NCI-H1694 (cell line): ENCODE measurements at regions not wholly inside any gene's neighbourhood (a gene's known extent, or its start where the extent isn't known, plus 50 kb on each side); places are given as distances from the start of the nearest gene placed in this dataset.
"Not testable (repeated sequence)": the region's sequence is repeated elsewhere in the genome, so short reads cannot be mapped to it uniquely, and the experiment has no call there.

Experiments
- DNase-seq: peaks from one replicate; lab custom pipeline; 2025; lab: John Stamatoyannopoulos, UW

- DNase-seq = no peak
Observed at GRCh38 chr17:70323269-70323668, 153.9 kb downstream of the KCNJ2 start.

DNA sequence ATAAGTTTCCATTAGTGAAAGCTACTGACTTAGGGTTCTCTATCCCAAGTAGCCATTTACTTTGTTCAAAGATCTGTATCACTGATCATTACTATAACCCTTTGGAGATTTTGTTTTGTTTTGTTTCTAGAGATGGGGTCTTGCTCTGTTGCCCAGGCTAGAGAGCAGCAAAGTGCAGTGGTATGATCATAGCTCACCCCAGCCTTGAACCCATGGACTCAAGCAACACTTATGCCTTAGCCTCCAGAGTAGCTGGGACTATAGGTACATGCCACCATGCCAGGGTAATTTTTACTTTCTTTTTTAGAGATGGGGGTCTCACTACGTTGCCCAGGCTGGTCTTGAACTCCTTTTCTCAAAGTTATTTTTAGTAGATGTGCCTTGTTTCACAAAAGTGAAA lies 154.7 kb downstream of the KCNJ2 start:
- DNase-seq = no peak

DNA sequence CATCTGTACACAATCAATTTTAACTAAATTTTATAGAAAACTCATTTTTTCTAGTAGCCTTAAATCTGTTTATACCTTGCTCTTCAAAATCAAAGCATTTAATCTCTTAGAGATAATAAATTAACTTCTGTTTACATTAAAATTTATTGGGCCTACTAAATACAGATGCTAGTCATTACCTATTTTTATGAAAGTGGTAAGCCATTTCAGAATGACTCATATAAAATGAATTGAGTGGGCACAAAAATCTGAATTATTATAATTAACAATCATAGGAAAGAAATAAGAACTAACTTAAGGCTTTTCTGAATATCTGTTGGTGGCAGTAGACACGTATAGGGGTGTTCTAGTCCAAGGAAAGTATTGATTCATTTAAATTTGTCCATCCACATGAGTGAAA lies 157.9 kb downstream of the KCNJ2 start:
- DNase-seq = no peak

DNA sequence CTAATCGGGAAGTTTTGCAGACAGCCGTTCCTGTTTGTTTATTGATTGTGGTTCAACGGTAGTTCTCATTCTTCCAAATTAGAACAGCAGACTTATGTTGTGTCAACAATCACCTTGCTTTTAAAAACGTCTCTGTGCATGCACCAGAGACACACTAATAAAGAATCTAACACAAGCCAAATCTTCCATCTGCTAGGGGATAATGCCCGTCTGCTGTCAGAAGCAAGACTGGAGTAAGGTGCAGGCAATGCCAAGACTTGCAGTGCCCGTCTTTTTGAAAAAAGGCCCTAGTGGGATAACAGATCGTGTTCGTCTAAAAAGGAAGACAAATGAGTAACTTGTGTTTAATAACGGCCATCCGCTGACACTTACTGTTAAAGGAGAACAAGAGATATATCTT lies 158.4 kb downstream of the KCNJ2 start:
- DNase-seq = no peak

DNA sequence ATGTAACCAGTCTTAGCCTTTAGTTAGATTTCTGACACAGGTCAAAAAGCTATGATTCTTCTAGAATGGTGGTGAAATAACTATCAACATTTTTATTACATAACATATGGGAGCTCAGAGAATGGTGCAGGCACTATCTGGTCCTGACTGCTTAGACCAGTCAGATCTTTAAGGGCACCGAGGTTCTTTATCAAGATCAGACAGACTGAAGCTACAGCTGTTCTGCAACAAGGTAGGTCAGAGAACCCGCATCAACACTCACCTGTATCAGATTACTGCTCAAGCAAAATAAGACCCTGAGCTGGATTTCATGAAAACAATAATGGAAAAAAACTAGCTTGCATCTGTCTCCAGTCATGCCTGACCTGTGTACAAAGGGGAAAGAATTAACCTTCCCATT lies 160.4 kb downstream of the KCNJ2 start:
- no peak for DNase-seq

- not testable (repeated sequence) for DNase-seq
Observed at GRCh38 chr17:70331066-70331465, 161.7 kb downstream of the KCNJ2 start.

- no peak for DNase-seq
Observed at GRCh38 chr17:70332356-70333210, 163.3 kb downstream of the KCNJ2 start.

DNA sequence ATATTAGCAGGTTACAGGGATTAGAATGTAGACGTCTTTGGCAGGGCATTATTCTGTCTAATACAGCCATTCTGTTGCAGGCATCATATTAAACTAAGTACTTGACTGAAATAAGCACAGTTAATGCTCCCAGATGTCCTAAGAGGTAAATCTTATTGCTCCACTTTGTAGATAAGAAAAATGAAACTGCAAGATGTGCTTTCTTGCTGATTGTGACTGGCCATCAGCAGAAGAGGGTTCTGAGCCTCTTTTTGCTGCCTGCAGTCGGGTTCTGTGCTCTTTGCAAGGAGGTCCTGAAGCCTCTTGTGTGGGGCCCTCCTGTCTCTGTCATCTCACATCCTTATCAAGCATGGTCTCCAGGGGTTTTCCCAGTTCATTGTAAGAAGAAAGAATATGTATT lies 167.1 kb downstream of the KCNJ2 start:
- DNase-seq = no peak

GRCh38 chr17:70338946-70339354 lies 169.6 kb downstream of the KCNJ2 start:
- DNase-seq = no peak

DNA sequence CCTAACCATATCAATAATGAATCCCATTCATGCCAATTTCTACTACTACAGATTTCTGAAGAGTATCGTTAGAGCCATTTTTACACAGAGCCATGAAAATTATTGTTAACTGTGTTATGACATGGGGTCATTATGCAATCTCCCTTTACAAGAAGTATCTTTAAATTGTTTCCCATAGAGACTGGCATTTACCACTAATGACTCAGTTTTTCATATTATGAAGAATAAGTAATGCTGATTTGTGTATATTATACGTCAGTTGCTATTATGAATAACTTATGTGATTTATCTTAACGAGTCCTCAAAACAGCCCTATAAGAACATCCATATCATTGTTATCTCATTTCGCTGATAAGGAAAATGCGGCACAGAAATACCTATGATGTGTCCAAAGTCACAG lies 173.8 kb downstream of the KCNJ2 start:
- no peak for DNase-seq

DNA sequence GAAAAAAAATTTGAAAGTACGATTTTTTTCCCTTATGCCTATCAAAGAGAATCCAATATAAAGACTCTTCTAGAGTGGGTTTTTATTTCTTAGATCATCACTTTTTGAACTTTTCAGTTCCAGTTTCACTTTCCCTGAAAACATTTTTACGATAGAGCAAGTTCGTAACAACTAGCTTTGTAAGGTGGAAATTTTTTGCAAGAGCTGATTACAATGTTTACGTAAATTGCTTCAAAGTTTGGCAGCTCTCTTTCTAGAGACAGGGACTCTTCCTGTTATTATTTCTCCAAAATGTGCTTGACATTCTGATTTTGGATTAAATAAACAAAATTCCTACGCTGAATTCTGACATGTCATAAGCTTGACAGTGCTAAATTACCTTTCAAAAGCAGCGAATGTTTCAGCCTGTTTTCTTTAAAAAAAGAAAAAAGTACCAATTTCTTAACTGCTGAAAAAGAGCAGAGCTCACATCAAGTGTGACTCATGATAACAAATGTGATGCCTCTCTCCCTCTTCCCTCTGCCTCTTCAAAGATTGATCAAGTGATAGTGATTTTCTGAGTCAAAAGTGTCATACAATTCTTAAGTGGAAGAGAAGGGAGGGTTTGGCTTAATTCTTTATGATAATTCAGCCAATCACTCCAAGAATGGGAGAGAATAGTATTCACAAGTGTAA lies 175.2 kb downstream of the KCNJ2 start:
- DNase-seq = no peak

- no peak for DNase-seq
Observed at GRCh38 chr17:70345061-70345460, 175.7 kb downstream of the KCNJ2 start.

GRCh38 chr17:70352834-70353233 lies 183.5 kb downstream of the KCNJ2 start:
- DNase-seq = no peak

GRCh38 chr17:70353408-70354092 lies 184.2 kb downstream of the KCNJ2 start:
- DNase-seq = no peak

DNA sequence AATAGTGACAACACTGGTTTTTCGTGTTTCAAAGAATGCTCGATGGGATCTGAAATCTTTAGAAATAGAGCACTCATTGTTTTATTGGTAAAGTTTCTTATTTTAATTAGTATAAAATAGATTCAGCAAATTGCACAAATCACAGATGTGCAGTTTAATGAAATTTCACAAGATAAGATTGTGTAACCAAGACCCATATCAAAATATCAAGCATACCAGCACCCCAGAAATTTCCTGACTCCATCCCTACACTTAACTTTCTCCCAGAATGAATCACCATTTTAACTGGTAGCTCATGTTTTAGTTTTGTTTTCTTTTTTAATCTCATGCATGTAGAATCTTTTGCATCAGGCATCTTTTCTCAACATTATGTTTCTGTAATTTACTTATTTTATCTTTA lies 185.9 kb downstream of the KCNJ2 start:
- no peak for DNase-seq

DNA sequence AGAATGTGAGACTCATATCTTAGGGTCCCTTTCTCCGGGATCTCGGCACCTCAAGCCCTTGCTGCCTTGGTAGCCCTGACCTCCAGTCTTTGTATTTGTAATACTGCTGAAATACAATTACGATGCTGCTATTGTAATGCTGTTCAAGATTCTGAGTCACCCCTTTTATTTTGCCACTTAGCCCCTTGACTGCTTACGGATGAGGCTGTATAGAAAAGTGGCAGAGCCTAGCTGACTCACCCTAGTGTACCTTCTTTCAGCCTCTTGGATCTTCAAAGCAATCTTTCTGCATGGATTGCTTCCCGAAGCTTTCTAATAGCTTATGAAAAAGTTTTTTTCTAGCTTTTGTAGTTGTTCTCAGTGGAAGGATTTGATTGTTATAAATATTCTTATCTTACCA lies 187.9 kb downstream of the KCNJ2 start:
- no peak for DNase-seq

GRCh38 chr17:70365091-70365583 lies 195.8 kb downstream of the KCNJ2 start:
- no peak for DNase-seq

DNA sequence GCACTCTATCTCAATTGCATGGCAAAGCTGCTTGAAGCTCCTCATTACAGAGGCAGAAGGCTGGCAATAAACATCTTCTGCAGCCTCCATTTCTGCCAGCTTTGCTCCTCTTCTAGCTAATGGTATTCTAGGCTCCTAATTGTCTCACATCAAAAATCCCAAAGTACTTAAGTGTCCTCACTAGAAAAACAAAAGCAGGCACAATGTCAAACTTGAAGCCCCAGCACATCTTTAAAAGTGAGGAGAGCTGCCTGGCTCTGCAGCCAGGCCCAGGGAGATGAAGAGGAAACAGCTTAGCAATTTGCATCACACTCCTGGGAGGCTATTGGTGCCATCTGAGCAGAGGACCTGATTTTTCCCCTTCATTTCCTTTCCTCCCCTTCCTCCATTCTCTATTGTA lies 197.1 kb downstream of the KCNJ2 start:
- no peak for DNase-seq

GRCh38 chr17:70368011-70368410 lies 198.7 kb downstream of the KCNJ2 start:
- DNase-seq = no peak

GRCh38 chr17:70369391-70369790 lies 200.1 kb downstream of the KCNJ2 start:
- no peak for DNase-seq

GRCh38 chr17:70370816-70371215 lies 201.5 kb downstream of the KCNJ2 start:
- no peak for DNase-seq

GRCh38 chr17:70373369-70373768 lies 204.0 kb downstream of the KCNJ2 start:
- DNase-seq = no peak

DNA sequence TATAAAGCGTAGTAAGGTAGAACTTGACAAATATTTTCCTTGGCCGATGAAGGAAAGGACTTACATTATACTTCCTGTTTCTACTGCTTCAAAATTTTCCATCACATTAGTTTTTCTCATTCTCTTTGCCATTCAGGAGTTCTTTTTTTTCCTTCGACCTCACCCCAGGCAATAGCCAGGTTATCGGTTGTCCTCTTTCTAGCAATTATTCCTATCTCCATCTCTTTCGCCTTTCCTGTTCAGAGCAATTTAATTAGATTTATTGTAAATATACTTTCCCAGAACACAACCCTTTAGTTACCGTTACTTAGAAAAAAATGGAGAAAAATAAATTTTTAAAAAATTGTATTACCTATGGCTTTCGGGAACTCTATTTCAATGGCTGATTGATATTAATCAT lies 205.2 kb downstream of the KCNJ2 start:
- DNase-seq = no peak
